Cardiac muscle cell (in vitro differentiated cells and primary cell): ENCODE measurements at regions not wholly inside any gene's neighbourhood (a gene's known extent, or its start where the extent isn't known, plus 50 kb on each side); places are given as distances from the start of the nearest gene placed in this dataset.

Experiments
- DNase-seq, 2 donors: peaks; one replicate each; pipeline versions ENCODE4 v3.0.0 to v3.0.0-alpha.2; 2010 to 2017; ENCODE audit warnings: low read depth in 1 of 2, low spot score in 1 of 2
- H3K27ac ChIP-seq: fragments of 200-600 bp; sonication (generic); 2 replicates; pipeline ENCODE4 v1.5.1; 2016
- H3K27me3 ChIP-seq: fragments of 200-600 bp; sonication (generic); 2 replicates; pipeline ENCODE4 v1.6.0; 2016; ENCODE audit warnings: control low read depth
- H3K36me3 ChIP-seq: fragments of 200-600 bp; sonication (generic); 2 replicates; pipeline ENCODE4 v1.5.1; 2016; ENCODE audit warnings: control low read depth
- H3K4me1 ChIP-seq: fragments of 200-600 bp; sonication (generic); 2 replicates; pipeline ENCODE4 v1.8.1; 2017; ENCODE audit warnings: low read depth, mild to moderate bottlenecking, mixed run types
- H3K4me3 ChIP-seq: fragments of 200-600 bp; sonication (generic); 2 replicates; pipeline ENCODE4 v1.5.1; 2016; ENCODE audit warnings: mild to moderate bottlenecking
- H3K9me3 ChIP-seq: fragments of 200-600 bp; sonication (generic); 2 replicates; pipeline ENCODE4 v1.5.1; 2017; ENCODE audit warnings: low read depth, mild to moderate bottlenecking, control low read depth
- CTCF ChIP-seq: IDR thresholded peaks from 2 replicates; pipeline ENCODE4 v1.5.1; 2012; ENCODE audit warnings: low read depth, mild to moderate bottlenecking, low read length

GRCh38 chr4:156191044-156191781 lies 237.5 kb upstream of the CTSO start:
- DNase-seq: no peak
- no peak overlapping the region for H3K4me3 ChIP-seq
- H3K27ac ChIP-seq: no peak overlapping the region
- no peaks in the 10 kb centered on the region for H3K4me1 ChIP-seq
- TF ChIP-seq CTCF: no peak
- no peaks in the 10 kb centered on the region for H3K9me3 ChIP-seq
- no peaks in the 10 kb centered on the region for H3K36me3 ChIP-seq
- no peaks in the 10 kb centered on the region for H3K27me3 ChIP-seq

GRCh38 chr4:156190615-156191014 lies 236.9 kb upstream of the CTSO start:
- Histone ChIP-seq H3K4me3 (no peak overlapping the region), H3K27me3 (no peaks in the 10 kb centered on the region), H3K4me1 (no peaks in the 10 kb centered on the region), H3K36me3 (no peaks in the 10 kb centered on the region), H3K27ac (no peak overlapping the region), H3K9me3 (no peaks in the 10 kb centered on the region)
- TF ChIP-seq CTCF: no peak
- DNase-seq: peak in 1 of 2 donors; percentile 48

- no peak for TF ChIP-seq CTCF
- Histone ChIP-seq H3K27ac (no peak overlapping the region), H3K27me3 (no peaks in the 10 kb centered on the region), H3K4me3 (no peak overlapping the region), H3K36me3 (no peaks in the 10 kb centered on the region), H3K9me3 (no peaks in the 10 kb centered on the region), H3K4me1 (no peaks in the 10 kb centered on the region)
- peak in 1 of 2 donors; percentile 4 for DNase-seq
Measured at GRCh38 chr4:156188596-156188995, 234.9 kb upstream of the CTSO start.

GRCh38 chr4:156186111-156186510 lies 232.4 kb upstream of the CTSO start:
- H3K36me3 ChIP-seq: no peaks in the 10 kb centered on the region
- H3K27ac ChIP-seq: no peak overlapping the region
- no peak overlapping the region for H3K4me3 ChIP-seq
- no peaks in the 10 kb centered on the region for H3K4me1 ChIP-seq
- no peak for TF ChIP-seq CTCF
- H3K27me3 ChIP-seq: no peaks in the 10 kb centered on the region
- no peak for DNase-seq
- H3K9me3 ChIP-seq: no peaks in the 10 kb centered on the region

GRCh38 chr4:156185514-156186055 lies 231.9 kb upstream of the CTSO start:
- Histone ChIP-seq H3K9me3 (no peaks in the 10 kb centered on the region), H3K36me3 (no peaks in the 10 kb centered on the region)
- TF ChIP-seq CTCF: no peak

More at GRCh38 chr4:156185514-156186055, 231.9 kb upstream of the CTSO start:
- Histone ChIP-seq H3K27me3 (no peaks in the 10 kb centered on the region), H3K4me3 (no peak overlapping the region), H3K4me1 (no peaks in the 10 kb centered on the region), H3K27ac (no peak overlapping the region)
- no peak for DNase-seq
